Endothelial cell (in vitro differentiated cells): ENCODE measurements at regions not wholly inside any gene's neighbourhood (a gene's known extent, or its start where the extent isn't known, plus 50 kb on each side); places are given as distances from the start of the nearest gene placed in this dataset.

Experiments
- DNase-seq: peaks from one replicate; pipeline ENCODE4 v3.0.0; 2021; ENCODE audit warnings: low spot score
- H3K27ac Mint-ChIP-seq: one replicate; pipeline ENCODE4 v1.8.0; 2021; ENCODE audit warnings: mixed read lengths, inconsistent platforms; ENCODE audit not compliant: unreplicated experiment
- H3K27me3 Mint-ChIP-seq: one replicate; pipeline ENCODE4 v1.8.0; 2021; ENCODE audit warnings: mild to moderate bottlenecking, moderate library complexity, mixed read lengths, inconsistent platforms; ENCODE audit not compliant: unreplicated experiment
- H3K36me3 Mint-ChIP-seq: one replicate; pipeline ENCODE4 v1.8.0; 2021; ENCODE audit warnings: mild to moderate bottlenecking, low read depth, mixed read lengths, inconsistent platforms; ENCODE audit not compliant: unreplicated experiment
- H3K4me1 Mint-ChIP-seq: one replicate; pipeline ENCODE4 v1.8.0; 2021; ENCODE audit warnings: mild to moderate bottlenecking, mixed read lengths, inconsistent platforms; ENCODE audit not compliant: unreplicated experiment
- H3K4me3 Mint-ChIP-seq: one replicate; pipeline ENCODE4 v1.8.0; 2021; ENCODE audit warnings: mild to moderate bottlenecking, mixed read lengths, inconsistent platforms; ENCODE audit not compliant: unreplicated experiment
- H3K9me3 Mint-ChIP-seq: one replicate; pipeline ENCODE4 v1.8.0; 2021; ENCODE audit warnings: mixed read lengths, inconsistent platforms; ENCODE audit not compliant: unreplicated experiment
- TF ChIP-seq, protein P1 (sequence below): fragments of 200-600 bp; sonication (generic); IDR thresholded peaks from one replicate; pipeline ENCODE4 v1.5.0; 2021; ENCODE audit warnings: antibody characterized with exemption; ENCODE audit not compliant: unreplicated experiment

DNA sequence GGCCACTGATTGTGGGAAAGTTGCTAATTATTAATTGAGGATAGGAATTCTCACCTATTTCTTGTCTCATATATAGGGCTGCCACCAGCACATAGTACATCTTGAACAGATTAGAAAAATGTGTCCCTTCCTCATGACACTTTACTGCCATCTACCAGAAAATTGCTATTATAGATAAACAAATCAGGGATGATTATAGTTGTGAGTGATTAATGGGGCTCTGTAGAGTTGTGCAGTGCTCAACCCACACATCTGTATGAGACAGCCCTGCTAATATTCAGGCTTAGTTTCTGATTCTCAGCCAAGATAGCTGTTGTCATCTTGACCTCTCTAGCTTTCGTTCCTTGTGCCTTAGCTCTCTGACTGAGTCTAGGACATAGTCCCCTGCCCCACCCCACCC lies 373.3 kb downstream of the TLE4 start:
- no peak for DNase-seq
- Mint-ChIP-seq H3K36me3 (no peaks in the 10 kb centered on the region), H3K4me3 (no peak overlapping the region), H3K4me1 (peaks cover 8% of the 10 kb centered on the region), H3K27me3 (no peaks in the 10 kb centered on the region), H3K9me3 (no peaks in the 10 kb centered on the region), H3K27ac (no peak overlapping the region)
- TF ChIP-seq, protein P1, sequence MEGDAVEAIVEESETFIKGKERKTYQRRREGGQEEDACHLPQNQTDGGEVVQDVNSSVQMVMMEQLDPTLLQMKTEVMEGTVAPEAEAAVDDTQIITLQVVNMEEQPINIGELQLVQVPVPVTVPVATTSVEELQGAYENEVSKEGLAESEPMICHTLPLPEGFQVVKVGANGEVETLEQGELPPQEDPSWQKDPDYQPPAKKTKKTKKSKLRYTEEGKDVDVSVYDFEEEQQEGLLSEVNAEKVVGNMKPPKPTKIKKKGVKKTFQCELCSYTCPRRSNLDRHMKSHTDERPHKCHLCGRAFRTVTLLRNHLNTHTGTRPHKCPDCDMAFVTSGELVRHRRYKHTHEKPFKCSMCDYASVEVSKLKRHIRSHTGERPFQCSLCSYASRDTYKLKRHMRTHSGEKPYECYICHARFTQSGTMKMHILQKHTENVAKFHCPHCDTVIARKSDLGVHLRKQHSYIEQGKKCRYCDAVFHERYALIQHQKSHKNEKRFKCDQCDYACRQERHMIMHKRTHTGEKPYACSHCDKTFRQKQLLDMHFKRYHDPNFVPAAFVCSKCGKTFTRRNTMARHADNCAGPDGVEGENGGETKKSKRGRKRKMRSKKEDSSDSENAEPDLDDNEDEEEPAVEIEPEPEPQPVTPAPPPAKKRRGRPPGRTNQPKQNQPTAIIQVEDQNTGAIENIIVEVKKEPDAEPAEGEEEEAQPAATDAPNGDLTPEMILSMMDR = no peak

- TF ChIP-seq, protein P1 = no peak
- DNase-seq = no peak
- no peak overlapping the region for H3K4me3 Mint-ChIP-seq
- no peaks in the 10 kb centered on the region for H3K27me3 Mint-ChIP-seq
- no peaks in the 10 kb centered on the region for H3K36me3 Mint-ChIP-seq
- H3K9me3 Mint-ChIP-seq = no peaks in the 10 kb centered on the region
- H3K4me1 Mint-ChIP-seq = peaks cover 8% of the 10 kb centered on the region
- no peak overlapping the region for H3K27ac Mint-ChIP-seq
Measured at GRCh38 chr9:79940919-79941318, 369.2 kb downstream of the TLE4 start.

DNA sequence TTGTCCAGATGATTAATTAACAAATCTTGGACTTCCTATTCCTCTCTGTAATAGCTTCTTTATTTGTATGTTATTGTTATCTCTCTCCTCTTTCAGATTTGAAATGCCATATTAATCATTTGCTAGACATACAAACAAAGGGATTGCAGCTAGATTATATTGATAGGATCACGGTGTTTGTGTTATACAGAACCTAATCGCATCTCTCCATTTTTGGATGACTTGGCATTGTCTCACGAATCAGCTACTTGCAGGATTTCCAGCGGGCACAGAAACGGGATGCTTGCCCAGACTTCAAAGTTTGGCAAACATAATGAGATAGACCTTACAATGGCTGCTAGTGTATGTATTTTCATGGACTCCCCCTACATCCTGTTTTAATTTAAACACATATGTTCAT lies 368.1 kb downstream of the TLE4 start:
- no peaks in the 10 kb centered on the region for H3K36me3 Mint-ChIP-seq
- no peaks in the 10 kb centered on the region for H3K9me3 Mint-ChIP-seq
- DNase-seq = no peak
- H3K27me3 Mint-ChIP-seq = no peaks in the 10 kb centered on the region
- no peak overlapping the region for H3K4me3 Mint-ChIP-seq
- TF ChIP-seq, protein P1 = no peak
- no peak overlapping the region for H3K27ac Mint-ChIP-seq
- H3K4me1 Mint-ChIP-seq = peaks cover 8% of the 10 kb centered on the region

DNA sequence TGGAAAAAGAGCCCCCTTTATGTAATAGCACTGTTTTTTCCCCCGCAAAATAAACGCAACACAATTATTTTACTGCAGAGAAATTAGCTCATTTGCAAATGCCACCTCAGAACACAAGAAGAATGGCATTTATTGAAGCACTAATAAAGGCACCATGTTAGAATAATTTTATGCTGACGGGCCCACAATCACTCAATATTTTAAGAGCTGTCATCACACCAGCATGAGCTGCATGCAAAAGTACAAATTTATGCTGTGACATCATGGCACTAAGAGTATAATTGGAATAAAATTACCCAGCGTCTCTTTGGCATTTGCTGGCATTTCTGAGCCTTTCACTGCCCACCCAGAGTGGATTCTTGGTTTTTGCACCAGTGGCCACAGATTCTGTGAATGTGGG lies 364.6 kb downstream of the TLE4 start:
- H3K36me3 Mint-ChIP-seq = no peaks in the 10 kb centered on the region
- H3K9me3 Mint-ChIP-seq = no peaks in the 10 kb centered on the region
- no peaks in the 10 kb centered on the region for H3K27me3 Mint-ChIP-seq
- H3K4me3 Mint-ChIP-seq = no peak overlapping the region
- H3K27ac Mint-ChIP-seq = no peak overlapping the region
- TF ChIP-seq, protein P1 = no peak
- DNase-seq = no peak
- peaks cover 8% of the 10 kb centered on the region for H3K4me1 Mint-ChIP-seq

DNA sequence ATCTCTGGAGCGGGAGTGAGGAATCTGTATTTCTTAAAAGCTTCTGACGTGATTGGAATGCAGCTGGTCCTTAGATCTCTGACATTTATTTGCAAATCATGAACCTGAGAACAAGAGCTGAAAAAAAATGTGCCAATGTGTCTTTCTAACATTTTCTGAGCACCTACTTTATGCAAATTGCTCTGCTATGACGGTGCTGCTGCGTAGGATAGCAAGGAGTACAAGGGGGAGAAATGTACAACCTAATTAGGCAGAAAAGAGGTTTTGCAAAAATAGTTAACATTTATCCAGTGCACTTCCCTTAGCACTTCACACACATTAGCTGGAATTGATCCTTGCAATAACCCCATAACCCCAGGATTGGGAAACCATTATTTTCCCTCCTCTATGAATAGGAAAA lies 357.5 kb downstream of the TLE4 start:
- Mint-ChIP-seq H3K9me3 (no peaks in the 10 kb centered on the region), H3K36me3 (no peaks in the 10 kb centered on the region), H3K27ac (no peak overlapping the region), H3K27me3 (no peaks in the 10 kb centered on the region), H3K4me1 (no peaks in the 10 kb centered on the region), H3K4me3 (no peak overlapping the region)
- no peak for DNase-seq
- TF ChIP-seq, protein P1 = no peak
